Activated naive CD8-positive, alpha-beta T cell treated with anti-CD3 and anti-CD28 coated beads for 36 hours (primary cell): ENCODE measurements at regions not wholly inside any gene's neighbourhood (a gene's known extent, or its start where the extent isn't known, plus 50 kb on each side); places are given as distances from the start of the nearest gene placed in this dataset.

Experiments
- DNase-seq: peaks from one replicate; pipeline ENCODE4 v3.0.0; 2021
- H3K27ac Mint-ChIP-seq: one replicate; pipeline ENCODE4 v1.8.0; 2022; ENCODE audit warnings: mild to moderate bottlenecking, moderate library complexity, mixed read lengths
- H3K27me3 Mint-ChIP-seq: one replicate; pipeline ENCODE4 v1.8.0; 2022; ENCODE audit warnings: mild to moderate bottlenecking, mixed read lengths
- H3K36me3 Mint-ChIP-seq: one replicate; pipeline ENCODE4 v1.8.0; 2021; ENCODE audit warnings: mild to moderate bottlenecking, mixed read lengths
- H3K4me1 Mint-ChIP-seq: one replicate; pipeline ENCODE4 v1.8.0; 2021; ENCODE audit warnings: mixed read lengths
- H3K4me3 Mint-ChIP-seq: one replicate; pipeline ENCODE4 v1.8.0; 2022; ENCODE audit warnings: mild to moderate bottlenecking, moderate library complexity, mixed read lengths
- H3K9me3 Mint-ChIP-seq: one replicate; pipeline ENCODE4 v1.8.0; 2022; ENCODE audit warnings: mixed read lengths

DNA sequence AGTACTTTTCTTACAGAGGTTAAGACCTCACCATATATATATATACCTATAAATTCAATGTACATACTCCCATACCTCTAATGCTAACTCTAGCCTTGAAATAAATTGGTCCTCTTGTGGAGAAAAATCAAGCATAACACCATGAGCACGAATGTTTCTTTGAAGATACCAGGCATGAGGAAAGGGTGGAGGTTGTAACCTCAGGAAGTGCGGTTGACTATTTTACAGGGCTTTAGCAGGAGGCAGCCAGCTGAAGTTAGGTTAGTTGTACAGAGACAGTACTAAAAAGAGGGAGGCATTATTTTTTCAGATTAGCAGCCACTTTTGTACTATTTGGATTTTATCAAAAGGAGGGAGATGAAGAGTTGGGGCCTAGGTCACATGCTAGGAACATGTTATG lies 767.0 kb downstream of the OTOL1 start:
- no peaks in the 10 kb centered on the region for H3K4me1 Mint-ChIP-seq
- no peak overlapping the region for H3K4me3 Mint-ChIP-seq
- H3K36me3 Mint-ChIP-seq = no peaks in the 10 kb centered on the region
- H3K27ac Mint-ChIP-seq = no peak overlapping the region
- no peaks in the 10 kb centered on the region for H3K9me3 Mint-ChIP-seq
- H3K27me3 Mint-ChIP-seq = no peaks in the 10 kb centered on the region
- no peak for DNase-seq

DNA sequence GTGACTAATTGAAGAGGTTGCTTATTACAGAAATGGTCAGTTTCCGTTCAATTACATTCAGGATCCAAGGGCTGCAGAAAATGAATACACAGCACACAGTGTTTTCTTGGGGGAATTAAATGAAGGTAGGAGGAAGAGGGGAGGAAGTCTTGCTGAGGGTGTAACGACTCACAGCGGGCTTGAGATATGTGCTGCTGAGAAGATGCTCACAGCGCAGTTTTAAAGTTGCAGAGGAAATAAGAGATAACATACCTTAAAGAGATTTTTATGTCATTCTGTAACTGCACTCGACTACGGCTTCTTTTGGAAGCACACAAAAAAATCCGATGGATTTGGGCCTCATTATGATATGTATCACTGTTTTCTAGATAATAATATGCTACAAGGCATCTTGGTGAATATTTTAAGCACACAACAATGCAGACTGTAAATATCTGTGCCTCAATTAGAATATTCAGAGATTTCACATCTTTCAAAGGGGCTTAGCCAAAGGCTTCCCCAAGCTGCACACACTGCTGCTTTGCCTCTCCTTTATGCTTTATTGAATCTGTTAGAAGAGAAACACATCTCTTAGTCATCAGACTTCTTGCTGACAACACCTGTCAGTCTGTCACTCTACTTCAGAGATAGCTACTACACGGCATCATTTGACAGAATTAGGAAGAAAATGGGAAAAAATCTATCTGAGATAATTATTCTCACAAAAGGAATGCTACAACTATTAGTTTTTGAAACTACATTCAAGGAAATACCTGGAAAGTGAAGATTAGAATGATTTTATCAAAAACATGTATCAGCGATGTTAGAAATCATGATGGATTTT lies 773.2 kb downstream of the OTOL1 start:
- no peak for DNase-seq
- H3K36me3 Mint-ChIP-seq = no peaks in the 10 kb centered on the region
- H3K27ac Mint-ChIP-seq = no peak overlapping the region
- H3K4me3 Mint-ChIP-seq = no peak overlapping the region
- H3K4me1 Mint-ChIP-seq = no peaks in the 10 kb centered on the region
- H3K27me3 Mint-ChIP-seq = no peaks in the 10 kb centered on the region
- H3K9me3 Mint-ChIP-seq = no peaks in the 10 kb centered on the region

DNA sequence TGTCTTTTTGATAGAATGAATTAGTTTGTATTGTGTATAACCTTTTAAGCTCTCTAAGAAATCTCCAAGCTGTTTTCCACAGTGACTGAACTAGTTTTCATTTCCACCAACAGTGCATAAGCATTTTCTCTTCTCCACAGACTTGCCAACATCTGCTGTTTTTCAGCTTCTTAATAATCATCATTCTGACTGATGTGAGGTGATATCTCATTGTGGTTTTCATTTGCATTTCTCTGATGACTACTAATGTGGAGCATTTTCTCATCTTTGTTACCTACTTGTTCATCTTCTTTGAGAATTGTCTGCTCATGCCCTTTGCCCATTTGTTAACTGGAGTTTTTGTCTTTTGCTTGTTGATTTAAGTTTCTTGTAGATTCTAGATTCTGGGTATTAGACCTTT lies 777.5 kb downstream of the OTOL1 start:
- Mint-ChIP-seq H3K36me3 (no peaks in the 10 kb centered on the region), H3K27me3 (no peaks in the 10 kb centered on the region), H3K4me1 (no peaks in the 10 kb centered on the region)

DNA sequence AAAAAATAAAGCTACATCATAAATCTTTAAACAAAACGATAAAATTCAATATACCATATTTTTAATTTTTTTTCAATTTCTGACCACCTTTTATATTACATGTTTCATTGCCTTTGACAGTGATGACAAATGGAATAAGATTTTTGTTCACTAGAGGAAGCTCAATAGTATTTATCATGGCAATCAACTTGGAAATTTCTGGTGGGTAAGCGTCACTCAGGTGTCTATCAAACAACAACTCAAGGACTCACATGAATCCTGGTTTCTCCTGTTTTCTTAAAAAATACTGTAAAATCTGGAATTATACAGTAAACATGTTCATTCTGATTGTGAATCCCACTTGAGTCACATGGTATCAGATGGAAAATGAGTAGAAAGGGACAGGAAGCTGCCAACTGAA lies 782.2 kb downstream of the OTOL1 start:
- peaks cover 2% of the 10 kb centered on the region for H3K9me3 Mint-ChIP-seq
- no peak overlapping the region for H3K27ac Mint-ChIP-seq
- no peak for DNase-seq
- no peaks in the 10 kb centered on the region for H3K27me3 Mint-ChIP-seq
- no peak overlapping the region for H3K4me3 Mint-ChIP-seq
- H3K4me1 Mint-ChIP-seq = no peaks in the 10 kb centered on the region
- no peaks in the 10 kb centered on the region for H3K36me3 Mint-ChIP-seq

More for the DNA sequence above, 777.5 kb downstream of the OTOL1 start:
- H3K9me3 Mint-ChIP-seq = peaks cover 2% of the 10 kb centered on the region
- no peak for DNase-seq
- no peak overlapping the region for H3K4me3 Mint-ChIP-seq
- no peak overlapping the region for H3K27ac Mint-ChIP-seq

DNA sequence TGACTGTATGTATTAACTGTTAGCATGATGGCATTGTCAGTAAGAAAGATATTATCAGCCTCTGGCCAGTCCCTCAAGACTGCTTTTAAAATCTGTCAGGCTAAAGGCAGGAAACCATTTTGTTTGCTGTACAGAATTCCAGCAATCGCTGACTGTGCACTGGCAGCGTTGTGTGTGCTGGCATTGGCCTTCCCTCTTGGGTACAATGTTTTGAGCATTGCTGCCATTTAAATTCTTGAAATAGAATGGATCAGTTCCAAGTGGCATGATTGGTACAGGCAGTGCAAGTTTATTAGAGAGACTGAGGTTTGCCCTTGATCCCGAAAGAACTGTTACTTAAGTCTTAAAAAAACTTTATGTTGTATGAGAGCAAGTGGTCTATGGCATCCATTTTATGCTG lies 788.7 kb downstream of the OTOL1 start:
- no peak for DNase-seq
- no peaks in the 10 kb centered on the region for H3K4me1 Mint-ChIP-seq
- H3K27ac Mint-ChIP-seq = no peak overlapping the region
- H3K9me3 Mint-ChIP-seq = peaks cover 1% of the 10 kb centered on the region
- H3K36me3 Mint-ChIP-seq = no peaks in the 10 kb centered on the region
- H3K4me3 Mint-ChIP-seq = no peak overlapping the region
- H3K27me3 Mint-ChIP-seq = no peaks in the 10 kb centered on the region

DNA sequence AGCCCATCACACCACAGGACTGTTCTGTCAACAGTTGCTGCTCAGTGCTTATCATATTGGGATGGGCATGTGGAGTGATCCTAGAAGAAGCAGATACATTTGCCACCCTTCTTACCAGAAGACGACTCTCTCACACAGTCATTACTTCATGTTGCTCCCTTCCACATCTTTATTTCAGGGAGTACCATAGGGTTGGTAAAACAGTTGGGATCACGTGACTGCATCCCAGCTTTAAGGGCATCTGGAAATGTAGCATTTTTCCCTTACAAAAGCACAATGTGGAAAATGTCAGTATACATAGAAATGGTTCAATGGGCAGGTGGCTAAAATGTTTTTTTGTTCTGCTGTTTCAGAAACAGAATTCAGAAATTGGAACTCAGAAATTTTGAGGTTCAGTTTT lies 791.0 kb downstream of the OTOL1 start:
- Mint-ChIP-seq H3K4me1 (no peaks in the 10 kb centered on the region), H3K27me3 (no peaks in the 10 kb centered on the region)
- DNase-seq = no peak

DNA sequence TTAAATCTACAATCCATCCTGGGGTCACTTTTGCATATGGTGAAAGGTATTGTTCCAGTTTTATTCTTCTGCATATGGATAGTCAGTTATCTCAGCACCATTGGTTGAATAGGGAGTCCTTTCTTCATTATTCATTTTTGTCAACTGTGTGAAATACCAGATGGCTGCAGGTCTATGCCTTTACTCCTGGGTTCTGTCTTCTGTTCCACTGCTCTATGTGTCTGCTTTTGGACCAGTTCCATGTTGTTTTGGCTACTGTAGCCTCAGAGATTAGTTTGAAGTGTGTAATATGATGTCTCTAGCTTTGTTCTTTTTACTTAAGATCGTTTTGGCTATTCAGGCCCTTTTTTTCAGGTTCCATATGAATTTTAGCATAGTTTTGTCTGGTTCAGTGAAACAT lies 795.8 kb downstream of the OTOL1 start:
- Mint-ChIP-seq H3K27ac (no peak overlapping the region), H3K9me3 (no peaks in the 10 kb centered on the region), H3K27me3 (no peaks in the 10 kb centered on the region), H3K36me3 (no peaks in the 10 kb centered on the region), H3K4me3 (no peak overlapping the region), H3K4me1 (no peaks in the 10 kb centered on the region)
- DNase-seq = no peak

More for the DNA sequence above, 791.0 kb downstream of the OTOL1 start:
- Mint-ChIP-seq H3K36me3 (no peaks in the 10 kb centered on the region), H3K4me3 (no peak overlapping the region), H3K27ac (no peak overlapping the region), H3K9me3 (peaks cover 1% of the 10 kb centered on the region)

DNA sequence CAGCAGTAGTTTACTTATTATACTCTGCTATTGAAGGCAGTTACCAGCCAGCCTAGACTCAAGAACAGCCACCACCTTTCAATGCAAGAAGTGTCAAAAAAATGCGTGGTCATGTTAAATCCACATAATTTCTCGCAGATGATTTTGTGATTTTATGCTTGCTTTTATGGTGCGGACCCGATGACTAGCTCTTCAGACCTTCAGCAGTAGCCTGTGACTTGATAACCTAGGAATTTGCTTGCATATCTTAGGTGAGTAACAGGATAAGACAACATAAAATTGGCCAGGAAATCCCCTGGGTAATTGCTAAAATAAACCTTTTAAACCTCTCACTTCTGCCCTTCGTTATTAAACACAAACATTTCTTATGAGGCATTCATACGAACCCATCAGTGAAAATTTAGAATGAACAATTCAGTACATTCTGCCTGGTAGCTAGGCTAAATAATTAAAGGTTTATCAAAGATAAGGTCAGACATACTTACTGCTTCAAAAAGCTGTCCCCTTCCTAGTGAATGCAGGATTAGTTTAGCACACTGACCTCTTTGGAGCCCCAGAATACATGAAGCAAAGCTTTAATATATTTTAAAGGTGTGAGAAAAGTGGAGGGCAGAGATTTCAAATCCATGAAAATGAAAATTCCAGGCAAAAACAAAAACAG lies 798.8 kb downstream of the OTOL1 start:
- H3K9me3 Mint-ChIP-seq = no peaks in the 10 kb centered on the region

DNA sequence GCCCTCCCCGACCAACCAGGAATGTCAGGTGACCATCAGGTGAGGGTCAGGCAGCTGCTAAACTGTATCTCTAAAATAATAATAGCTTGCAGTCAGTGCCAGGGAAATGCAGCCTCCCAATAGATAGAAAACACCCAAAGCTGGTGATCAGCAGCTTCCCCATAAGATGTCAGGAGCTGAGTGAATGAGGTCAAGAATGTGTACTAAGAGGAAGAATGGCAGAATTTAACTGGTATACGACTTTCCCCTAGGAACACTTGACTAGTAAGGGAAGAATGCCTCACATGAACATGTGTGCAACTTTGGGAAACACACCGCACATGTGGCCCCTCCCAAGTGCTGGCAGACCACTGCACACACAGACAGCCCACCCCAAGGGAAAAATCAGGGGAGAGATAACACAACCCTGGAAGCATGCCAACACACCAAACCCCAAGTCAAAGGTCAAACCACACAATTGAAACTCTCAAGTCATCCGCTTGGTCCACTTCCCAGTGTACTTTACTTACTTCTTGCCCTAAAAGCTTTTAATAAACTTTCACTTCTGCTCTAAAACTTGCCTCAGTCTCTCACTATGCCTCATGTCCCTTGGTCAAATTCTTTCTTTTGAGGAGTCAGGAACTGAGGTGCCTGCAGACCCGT lies 806.5 kb downstream of the OTOL1 start:
- Mint-ChIP-seq H3K27ac (no peak overlapping the region), H3K9me3 (peaks cover 2% of the 10 kb centered on the region), H3K36me3 (no peaks in the 10 kb centered on the region), H3K4me1 (no peaks in the 10 kb centered on the region), H3K27me3 (no peaks in the 10 kb centered on the region), H3K4me3 (no peak overlapping the region)
- DNase-seq = no peak

More for the DNA sequence above, 798.8 kb downstream of the OTOL1 start:
- Mint-ChIP-seq H3K4me1 (no peaks in the 10 kb centered on the region), H3K27me3 (no peaks in the 10 kb centered on the region), H3K4me3 (no peak overlapping the region), H3K36me3 (no peaks in the 10 kb centered on the region), H3K27ac (no peak overlapping the region)
- DNase-seq = no peak

DNA sequence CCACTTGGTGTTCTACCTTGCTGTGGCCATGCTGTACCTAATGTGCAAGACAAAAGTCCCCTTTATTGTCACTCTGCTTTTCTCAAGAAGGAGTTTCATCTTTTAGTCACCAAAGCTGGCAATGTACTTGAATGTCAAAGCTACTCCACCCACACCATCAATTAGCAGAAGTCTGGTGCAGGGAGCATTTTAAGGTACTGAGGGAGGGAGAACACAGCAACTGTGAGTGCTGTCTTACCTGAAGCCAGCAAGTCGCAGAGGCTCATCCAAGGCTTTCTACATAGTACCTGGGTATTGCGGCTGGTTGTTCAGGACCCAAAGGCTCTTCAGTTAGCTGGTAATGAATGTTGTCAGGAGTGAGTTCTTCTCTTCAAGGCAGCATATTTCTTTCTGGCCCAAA lies 820.4 kb downstream of the OTOL1 start:
- Mint-ChIP-seq H3K27ac (no peak overlapping the region), H3K4me3 (no peak overlapping the region), H3K27me3 (no peaks in the 10 kb centered on the region), H3K4me1 (no peaks in the 10 kb centered on the region), H3K36me3 (no peaks in the 10 kb centered on the region), H3K9me3 (peaks cover 12% of the 10 kb centered on the region)
- no peak for DNase-seq

DNA sequence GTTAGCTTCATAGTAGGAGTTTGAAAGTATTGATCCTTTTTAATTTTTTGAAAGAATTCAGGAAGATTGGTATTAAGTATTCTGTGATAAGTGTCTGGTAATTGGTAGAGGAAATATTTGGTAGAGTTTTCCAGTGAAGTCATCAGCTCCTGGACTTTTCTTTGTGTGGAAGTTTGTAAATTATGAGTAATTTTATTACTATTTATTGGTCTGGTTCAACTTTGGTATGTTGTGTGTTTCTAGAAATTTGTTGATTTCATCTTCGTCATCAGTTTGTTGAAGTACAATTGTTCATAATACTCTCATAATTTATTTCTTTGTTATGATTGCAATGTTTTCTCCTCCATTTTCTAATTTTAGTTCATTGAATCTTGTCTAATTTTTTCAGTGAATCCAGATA lies 832.0 kb downstream of the OTOL1 start:
- H3K4me1 Mint-ChIP-seq = no peaks in the 10 kb centered on the region
- H3K36me3 Mint-ChIP-seq = no peaks in the 10 kb centered on the region
- no peaks in the 10 kb centered on the region for H3K27me3 Mint-ChIP-seq

DNA sequence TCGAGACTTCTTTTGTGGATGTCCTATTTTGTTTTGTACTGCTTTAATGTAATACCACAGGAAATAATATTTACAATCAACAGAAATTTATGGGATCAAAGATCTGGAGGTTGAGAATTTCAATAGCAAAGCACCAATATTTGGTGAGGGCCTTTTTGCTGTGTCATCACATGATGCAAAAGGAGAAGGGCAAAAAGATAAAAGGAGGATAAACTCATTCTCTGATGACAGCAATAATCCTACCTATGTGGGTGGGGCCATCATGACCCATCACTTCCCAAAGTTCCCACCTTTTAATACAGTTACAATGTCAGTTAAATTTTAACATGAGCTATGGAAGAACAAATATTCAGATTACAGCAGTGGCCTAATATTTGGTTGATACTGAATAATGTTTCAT lies 832.9 kb downstream of the OTOL1 start:
- no peak for DNase-seq
- H3K4me1 Mint-ChIP-seq = no peaks in the 10 kb centered on the region
- H3K9me3 Mint-ChIP-seq = peaks cover 13% of the 10 kb centered on the region
- no peaks in the 10 kb centered on the region for H3K27me3 Mint-ChIP-seq
- no peak overlapping the region for H3K4me3 Mint-ChIP-seq
- no peak overlapping the region for H3K27ac Mint-ChIP-seq
- H3K36me3 Mint-ChIP-seq = no peaks in the 10 kb centered on the region

More for the DNA sequence above, 832.0 kb downstream of the OTOL1 start:
- no peak for DNase-seq
- Mint-ChIP-seq H3K9me3 (peaks cover 7% of the 10 kb centered on the region), H3K27ac (no peak overlapping the region), H3K4me3 (no peak overlapping the region)

DNA sequence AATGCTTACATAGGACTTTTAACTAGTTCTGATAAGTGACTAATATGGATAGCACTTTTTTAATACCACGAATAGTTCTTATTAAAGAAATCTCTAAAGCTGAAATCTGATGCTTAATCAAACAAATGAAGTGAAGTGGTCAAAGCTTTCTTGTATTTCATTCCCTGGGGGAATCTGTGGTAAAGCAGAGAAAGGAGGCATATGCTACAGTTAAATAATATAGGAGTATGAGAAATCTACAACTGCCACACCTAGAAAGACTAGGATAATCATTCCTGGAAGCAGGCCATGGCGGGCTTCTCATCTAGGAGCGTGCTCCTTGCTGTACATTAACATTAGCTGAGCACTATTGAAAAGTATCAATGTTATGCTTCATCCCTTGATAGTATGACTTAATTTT lies 835.7 kb downstream of the OTOL1 start:
- Mint-ChIP-seq H3K9me3 (peaks cover 13% of the 10 kb centered on the region), H3K27ac (no peak overlapping the region), H3K27me3 (no peaks in the 10 kb centered on the region), H3K36me3 (no peaks in the 10 kb centered on the region), H3K4me3 (no peak overlapping the region), H3K4me1 (no peaks in the 10 kb centered on the region)
- DNase-seq = no peak

DNA sequence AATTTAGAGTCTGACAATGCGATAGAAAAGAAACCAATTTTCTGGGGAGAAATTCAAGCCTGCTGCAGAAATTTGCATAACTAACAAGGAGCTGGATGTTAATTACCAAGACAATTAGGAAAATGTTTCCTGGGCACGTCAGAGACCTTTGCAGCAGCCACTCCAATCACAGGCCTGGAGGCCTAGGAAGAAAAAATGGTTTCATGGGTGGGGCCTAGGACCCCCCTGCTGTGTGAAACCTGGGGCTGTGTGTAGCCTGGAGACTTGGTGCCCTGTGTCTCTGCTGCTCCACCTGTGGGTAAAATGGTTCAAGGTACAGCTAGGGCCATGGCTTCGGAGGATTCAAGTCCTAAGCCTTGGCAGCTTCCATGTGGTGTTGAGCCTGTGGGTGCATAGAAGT lies 837.9 kb downstream of the OTOL1 start:
- no peak overlapping the region for H3K4me3 Mint-ChIP-seq
- H3K27me3 Mint-ChIP-seq = no peaks in the 10 kb centered on the region

DNA sequence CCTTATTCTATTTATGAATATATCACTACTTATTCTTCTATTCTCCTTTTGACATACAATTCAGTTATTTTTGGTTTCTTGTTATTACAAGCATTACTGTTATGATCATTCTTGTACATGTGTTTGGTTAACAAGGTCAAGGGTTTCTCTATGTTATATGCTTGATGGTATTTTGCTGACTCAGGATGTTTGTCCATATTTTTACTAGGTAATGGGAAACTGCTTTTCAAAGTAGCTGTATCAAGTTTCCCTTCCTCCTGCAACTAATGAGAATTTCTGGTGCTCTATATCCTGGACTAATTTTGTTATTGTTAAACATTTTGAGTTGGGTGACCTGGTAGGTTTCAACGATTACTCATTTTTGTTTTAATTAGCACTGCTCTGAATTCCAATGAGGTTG lies 841.0 kb downstream of the OTOL1 start:
- no peaks in the 10 kb centered on the region for H3K36me3 Mint-ChIP-seq
- no peak overlapping the region for H3K27ac Mint-ChIP-seq
- DNase-seq = no peak
- no peak overlapping the region for H3K4me3 Mint-ChIP-seq
- no peaks in the 10 kb centered on the region for H3K4me1 Mint-ChIP-seq
- H3K9me3 Mint-ChIP-seq = peaks cover 6% of the 10 kb centered on the region
- H3K27me3 Mint-ChIP-seq = no peaks in the 10 kb centered on the region

More for the DNA sequence above, 837.9 kb downstream of the OTOL1 start:
- peaks cover 9% of the 10 kb centered on the region for H3K9me3 Mint-ChIP-seq
- H3K4me1 Mint-ChIP-seq = no peaks in the 10 kb centered on the region
- H3K27ac Mint-ChIP-seq = no peak overlapping the region
- DNase-seq = no peak
- no peaks in the 10 kb centered on the region for H3K36me3 Mint-ChIP-seq
